ENCODE measurements at regions not wholly inside any gene's neighbourhood (a gene's known extent, or its start where the extent isn't known, plus 50 kb on each side); places are given as distances from the start of the nearest gene placed in this dataset.

DNA sequence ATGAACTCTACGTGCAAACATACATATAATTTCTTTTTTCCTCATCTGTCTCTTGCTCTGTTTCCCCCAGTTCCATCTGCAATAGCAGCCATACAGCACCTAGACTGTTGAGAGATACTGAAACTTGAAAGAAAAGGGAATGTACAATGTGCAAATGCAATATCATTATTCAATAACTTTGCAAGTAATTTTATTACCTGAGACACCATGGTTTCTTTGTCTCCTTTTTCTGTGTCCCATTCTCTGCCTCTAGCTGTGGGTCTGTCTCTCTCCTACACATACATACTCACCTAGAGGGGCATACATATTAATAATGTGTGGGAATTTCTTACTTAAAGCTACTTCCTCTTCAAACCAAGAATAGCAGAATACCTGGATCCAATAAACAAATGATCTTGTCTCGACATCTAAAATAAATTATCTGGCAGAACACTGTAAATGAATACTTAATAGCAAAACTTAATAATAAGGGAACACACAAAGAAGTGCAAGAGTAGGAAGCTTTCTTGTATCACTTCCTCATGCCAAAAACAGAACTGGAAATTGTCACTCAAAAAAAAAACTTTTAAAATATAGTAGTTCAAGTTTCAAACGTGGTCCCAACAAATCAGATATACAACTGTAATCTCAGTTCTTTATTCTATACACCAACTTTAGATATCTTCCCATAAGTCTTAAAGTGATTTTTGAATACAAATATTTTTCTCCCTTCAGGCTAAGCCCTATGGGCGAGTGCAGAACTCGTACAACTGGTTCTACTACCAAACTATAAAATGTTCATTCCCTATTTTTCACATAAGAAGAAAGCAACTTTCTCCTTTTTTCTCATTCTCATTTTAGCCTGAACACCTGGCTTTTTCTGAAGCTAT, 194.6 kb downstream of the NRIP1 start:
- DNase-seq (ENCODE audit: low read depth) = no peak

DNA sequence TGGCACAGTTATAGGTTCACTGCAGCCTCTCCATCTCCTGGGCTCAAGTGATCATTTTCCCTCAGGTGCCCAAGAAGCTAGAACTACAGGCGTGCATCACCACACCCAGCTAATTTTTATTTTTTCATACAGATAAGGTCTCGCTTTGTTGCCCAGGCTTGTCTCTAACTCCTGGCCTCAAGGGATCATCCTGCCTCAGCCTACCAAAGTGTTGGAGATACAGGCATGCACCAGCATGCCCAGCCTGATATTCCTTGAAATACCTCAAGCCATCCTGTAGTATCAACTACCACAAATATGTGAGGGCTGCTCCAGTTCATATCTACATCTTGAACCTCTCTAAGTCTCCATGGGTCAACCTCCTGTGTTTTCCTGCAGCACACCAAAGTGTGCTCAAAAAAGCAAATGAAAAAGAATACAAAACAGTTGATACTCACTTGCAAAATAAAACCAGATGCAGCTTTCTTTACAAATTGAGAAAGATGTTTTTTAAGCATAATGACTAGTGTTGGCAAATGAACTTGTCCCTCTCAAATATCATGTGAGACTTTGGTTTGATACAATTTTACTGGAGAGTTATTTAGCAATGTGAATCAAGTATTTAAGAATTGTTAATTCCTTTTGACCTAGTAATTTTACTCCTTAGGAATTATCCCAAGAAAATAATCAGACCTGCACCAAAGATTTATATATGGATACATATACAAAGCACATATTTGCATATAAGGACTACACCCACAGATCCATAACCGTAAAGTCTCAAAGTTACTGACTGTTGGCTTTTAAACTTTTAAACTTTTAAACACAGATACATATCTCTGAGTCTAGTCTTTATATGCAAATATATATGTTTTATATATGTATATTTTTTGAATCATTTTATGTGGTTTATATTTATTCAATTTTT, 197.7 kb downstream of the NRIP1 start:
- DNase-seq (ENCODE audit: low read depth) = no peak

DNA sequence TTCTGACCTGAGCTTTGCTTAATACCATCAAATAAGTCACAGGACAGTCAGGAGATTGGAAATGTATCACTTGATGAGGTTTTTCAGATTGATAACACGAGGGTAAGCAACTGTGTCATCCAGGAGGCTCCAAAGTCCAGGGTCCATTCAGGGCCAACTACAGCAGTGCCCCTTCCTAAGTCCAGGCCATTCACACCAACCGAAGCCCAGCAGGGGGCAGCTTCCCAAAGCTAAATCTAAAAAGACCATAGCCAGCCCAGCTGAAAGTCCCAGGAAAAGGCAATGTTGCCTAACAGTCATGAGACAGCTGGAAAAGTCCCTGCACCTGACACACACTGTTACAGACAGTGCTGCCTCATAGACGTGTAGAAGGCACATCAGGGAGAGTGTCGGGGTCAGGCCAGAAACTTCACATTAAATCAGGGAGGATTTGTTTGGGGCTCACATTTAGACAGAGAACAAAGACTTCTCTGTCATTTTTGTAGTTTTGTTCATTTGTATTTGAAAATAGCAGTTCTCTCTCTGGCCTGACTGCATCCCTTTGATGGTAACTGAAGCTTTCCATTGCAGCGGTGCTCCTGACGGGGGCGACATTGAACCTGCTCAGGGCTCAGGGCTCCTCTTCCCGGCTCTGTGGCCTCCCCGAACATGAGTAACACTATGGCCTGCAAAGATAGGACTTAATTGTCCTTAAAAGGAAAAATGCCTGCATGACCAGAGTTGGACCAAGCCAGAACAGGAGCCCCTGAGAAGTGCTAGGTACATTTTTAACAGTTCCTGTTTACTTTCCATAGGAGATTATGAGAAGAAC, 200.4 kb downstream of the NRIP1 start:
- no peak for DNase-seq (ENCODE audit: low read depth)

DNA sequence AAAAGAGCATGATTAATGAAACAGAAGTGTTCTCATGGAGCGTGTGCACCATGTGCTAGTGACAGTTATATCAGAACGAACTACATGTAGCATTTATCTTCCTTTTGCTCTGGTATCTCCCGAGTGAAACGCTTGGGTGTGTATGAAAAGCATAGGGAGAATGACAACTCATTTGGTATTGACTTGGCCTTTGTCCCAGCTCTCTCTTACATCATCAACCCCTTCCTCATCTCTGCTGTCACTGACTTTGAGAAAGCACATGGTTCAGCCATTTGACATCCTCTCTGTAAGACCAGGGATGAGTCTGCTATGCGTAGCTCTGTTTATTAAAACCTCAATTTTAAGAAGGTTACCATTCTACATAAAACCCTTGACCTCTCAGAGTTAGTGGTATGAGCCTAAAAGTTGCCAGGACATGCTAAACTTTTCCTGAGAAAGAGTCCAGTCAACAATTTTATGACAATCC, 201.0 kb downstream of the NRIP1 start:
- no peak for DNase-seq (ENCODE audit: low read depth)

DNA sequence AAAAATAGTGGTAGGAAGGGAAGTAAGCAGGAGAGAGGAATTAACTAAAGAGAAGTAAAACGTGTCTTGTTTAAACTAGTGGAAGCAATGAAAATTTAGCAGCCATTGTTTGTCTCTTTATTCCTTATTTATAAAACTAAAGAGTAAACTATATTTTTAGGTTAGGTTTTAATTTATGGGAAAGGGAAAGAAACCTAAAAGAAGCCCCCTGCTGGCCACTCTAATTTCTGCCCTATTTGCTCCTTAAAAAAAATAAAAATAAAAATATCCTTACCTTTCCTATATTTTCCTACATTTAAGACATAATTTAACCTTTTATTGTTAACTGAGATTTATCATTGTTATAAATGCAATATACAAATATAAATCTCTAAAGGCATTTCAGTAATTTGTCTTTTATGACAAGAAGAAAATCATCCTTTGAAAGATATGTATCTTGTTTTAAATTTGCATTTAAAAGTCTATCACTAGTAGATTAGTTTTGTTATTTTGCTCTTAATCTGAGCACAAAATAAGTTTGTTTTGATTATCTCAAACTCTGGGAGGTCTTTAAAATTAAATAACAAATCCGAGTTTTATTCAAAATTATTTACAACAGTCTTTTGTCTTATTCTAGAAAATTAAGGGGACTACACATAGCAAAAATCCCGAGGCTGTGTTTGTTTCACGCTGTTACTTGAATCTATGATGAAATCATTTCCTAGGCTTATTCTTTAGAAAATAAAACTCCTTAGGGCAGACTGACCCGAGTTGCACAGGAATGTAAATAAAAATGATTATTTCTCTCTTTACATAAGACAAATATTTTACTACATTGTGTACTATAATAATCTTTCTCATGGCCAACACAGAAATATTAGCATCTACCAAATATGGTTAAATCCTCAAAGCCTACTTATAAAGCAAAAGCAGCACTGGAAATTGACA, 201.7 kb downstream of the NRIP1 start:
- no peak for DNase-seq (ENCODE audit: low read depth)

DNA sequence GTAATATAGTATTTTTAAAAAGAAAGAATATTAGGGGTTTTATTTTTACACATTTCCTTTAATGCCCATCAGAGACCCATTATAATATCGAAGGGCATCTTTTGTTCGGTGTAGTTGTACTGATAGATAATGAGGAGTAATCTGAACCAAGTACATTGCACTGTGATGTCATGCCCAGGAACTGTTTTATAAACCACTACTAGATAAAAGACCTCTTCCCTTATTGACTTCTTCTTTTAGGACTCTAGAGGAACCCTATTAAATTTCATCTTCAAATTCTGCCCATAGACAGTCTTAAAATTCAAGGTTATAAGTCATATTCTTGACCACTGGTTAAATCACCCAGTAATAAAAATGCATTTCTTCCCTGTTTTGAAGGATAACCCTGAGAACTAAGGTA, 206.5 kb downstream of the NRIP1 start:
- no peak for DNase-seq (ENCODE audit: low read depth)

DNA sequence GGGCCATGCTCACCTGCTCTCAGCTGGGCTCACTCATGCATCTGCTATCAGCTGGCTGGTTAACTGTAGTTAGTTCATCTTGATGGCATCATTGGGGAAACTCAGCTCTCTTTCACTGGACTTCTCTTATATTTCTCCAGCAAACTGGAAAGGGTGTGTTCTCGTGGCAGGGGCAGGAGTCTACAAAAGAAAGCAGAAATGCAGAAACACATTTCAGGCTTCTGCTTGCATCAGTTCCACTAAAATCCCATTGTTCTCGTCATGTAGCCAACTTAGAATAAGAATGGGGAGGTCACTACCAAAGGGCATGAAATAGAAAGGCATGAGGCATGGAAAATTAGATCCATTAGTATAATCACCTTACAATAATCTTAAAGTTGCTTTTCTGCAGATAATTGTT, 207.3 kb downstream of the NRIP1 start:
- no peak for DNase-seq (ENCODE audit: low read depth)

DNA sequence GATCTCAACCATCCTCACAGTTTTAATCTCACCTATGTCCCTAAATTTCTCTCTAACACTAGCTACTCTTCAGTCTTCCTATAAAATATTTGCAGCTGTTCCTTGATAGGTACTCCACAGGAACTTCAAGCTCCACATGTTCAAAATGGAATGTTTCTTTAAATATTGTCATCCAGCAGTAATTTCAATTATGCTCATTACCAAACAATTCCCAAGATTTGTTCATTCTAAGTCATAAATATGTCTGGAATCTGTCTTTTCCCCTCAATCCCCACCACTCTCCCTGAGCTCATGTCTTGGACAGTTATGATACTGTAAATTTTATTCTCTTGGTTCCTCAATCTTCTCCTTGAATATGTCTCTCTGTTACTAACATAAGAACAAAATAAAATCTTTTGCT, 214.4 kb downstream of the NRIP1 start:
- DNase-seq (ENCODE audit: low read depth) = no peak

DNA sequence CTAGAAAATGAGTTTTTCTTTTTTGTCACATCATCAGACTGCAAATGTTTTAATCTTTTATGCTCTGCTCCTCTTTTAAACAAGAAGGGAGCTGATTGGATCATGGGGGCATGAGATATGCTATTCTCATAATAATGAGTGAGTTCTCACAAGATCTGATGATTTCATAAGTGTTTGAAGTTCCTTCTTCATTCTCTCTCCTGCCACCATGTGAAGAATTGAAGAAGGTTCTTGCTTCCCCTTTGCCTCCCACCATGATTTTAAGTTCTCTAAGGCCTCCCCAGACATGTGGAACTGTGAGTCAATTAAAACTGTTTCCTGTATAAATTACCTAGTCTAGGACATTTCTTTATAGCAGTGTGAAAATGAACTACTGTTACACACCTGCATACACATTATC, 218.2 kb downstream of the NRIP1 start:
- DNase-seq (ENCODE audit: low read depth) = no peak

DNA sequence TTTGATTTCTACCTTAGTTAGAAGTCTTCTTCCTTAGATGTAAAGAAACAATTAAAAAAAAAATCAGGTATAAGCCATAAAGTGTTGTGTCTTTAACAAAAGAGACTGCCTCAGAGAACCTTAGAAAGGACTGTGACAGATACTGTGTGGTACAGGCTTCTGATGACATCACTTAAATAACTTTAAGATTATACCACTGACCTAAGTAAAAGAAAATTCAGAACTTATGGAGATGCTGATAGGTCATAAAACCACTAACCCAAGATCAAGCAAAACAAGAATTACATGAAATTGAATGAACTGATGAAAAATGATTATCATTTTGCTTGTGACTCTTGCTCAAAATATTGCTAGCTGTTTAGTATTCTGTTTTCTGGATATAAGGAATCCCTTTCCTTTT, 220.8 kb downstream of the NRIP1 start:
- no peak for DNase-seq (ENCODE audit: low read depth)

DNA sequence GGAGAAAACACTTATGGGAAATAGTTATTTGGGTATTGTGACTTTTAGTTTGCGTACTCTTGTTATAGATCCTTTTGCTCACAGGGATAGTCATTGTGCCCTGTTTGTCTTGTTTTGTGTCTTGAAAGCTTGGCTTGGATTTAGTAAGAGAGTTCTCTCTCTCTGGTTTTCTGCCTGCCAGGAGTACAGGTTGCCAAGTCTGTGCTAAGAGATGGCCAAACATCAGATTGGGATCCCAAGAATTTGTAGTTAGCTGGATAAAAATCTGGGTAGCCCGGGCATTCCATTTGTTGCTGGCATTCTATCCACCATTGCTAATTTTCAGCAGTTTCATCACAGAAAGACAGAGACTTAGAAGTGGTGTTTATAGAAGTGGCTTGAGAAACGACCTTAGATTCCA, 222.2 kb downstream of the NRIP1 start:
- DNase-seq (ENCODE audit: low read depth) = no peak

DNA sequence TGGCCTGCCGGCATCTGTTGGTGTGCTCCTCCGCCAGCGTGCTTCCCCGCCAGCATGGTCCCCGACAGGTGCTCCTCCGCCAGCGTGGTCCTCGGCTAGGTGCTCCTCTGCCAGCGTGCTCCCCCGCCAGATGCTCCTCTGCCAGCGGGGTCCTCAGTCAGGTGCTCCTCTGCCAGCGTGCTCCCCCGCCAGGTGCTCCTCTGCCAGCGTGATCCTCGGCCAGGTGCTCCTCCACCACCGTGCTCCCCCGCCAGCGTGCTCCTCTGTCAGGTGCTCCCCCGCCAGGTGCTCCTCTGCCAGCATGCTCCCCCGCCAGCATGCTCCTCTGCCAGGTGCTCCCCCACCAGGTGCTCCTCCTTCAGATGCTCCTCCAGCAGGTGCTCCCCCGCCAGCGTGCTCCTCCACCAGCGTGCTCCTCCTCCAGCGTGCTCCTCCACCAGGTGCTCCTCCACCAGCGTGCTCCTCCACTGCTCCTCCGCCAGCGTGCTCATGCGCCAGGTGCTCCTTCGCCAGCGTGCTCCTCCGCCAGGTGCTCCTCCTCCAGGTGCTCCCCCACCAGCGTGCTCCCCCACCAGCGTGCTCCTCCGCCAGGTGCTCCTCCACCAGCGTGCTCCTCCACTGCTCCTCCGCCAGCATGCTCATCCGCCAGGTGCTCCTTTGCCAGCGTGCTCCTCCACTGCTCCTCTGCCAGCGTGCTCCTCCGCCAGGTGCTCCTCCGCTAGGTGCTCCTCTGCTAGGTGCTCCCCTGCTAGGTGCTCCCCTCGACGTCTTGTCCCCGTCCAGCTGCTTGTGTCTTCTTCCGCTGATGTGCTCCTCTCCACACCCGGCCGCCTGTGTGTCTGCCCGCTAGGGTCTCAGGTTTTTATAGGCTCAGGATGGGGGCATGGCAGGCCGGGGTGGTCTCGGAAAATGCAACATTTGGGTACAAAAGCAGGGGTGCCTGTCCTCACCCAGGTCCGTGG, 223.0 kb downstream of the NRIP1 start:
- no peak for DNase-seq (ENCODE audit: low read depth)

DNA sequence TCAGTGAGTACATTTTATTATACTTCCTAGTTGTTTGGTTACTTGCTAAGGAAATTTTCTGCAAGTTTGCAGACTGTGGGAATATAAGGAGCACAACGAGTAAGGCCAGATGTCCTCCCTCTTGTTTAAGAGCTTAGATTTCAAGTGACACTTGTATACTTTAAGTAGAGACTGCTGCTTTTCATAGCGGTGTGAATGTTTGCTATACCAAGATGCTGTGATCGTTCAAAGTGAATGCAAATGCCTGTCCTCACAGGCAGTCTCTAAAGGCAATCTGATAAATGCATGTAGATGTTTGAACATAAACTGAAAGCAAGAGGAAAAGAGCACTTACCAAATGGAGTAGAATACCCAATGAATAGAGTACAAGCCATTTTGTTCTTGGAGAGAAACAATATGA, 226.4 kb downstream of the NRIP1 start:
- DNase-seq (ENCODE audit: low read depth) = no peak

DNA sequence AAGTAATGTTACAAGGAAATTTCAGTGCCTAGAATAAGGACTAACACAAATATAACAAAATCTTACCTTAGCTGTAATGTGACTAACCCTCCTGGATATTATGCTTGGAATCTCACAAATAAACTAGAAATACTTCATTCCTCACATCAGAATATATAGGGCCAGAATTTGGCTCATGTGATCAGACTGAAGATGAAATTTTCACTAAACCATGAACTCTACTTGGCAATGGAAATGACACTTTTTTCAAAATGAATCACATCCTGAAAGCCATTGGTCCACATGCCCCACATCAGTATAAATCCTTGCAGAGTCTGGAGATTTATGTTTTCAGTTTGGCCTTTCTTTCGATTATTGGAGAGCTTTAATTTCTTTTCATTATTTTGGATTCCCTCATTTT, 227.8 kb downstream of the NRIP1 start:
- DNase-seq (ENCODE audit: low read depth) = no peak

DNA sequence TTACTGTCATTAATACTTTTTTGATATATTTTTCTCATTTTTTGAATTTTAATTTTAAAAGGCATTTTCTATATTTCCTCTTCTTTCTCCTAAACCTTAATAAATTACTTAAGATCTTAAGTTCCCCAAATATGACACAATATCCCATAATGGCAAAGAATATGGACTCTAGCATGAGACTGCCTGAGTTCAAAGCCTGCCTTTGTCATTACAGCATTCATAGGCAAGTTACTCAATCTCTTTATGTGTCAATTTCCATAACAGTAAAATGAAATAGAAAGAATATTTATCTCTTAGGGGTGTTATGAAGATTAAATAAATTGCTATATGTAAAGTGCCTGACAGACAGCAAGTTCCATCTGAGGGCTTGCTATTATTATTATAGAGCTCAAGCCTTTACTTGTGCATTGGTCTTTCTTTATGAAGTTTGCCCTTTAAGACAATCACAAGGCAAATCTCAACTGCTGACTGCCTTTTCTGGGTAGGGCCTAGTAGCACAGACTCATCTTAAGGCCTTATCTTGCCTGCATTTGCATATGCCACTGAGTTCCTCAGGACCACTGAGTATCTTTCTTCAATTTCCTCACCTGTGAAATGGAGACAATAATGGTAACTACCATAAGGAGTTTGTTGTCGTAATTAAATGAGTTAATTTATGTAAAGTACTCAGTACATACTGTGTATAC, 231.0 kb downstream of the NRIP1 start:
- no peak for DNase-seq (ENCODE audit: low read depth)

DNA sequence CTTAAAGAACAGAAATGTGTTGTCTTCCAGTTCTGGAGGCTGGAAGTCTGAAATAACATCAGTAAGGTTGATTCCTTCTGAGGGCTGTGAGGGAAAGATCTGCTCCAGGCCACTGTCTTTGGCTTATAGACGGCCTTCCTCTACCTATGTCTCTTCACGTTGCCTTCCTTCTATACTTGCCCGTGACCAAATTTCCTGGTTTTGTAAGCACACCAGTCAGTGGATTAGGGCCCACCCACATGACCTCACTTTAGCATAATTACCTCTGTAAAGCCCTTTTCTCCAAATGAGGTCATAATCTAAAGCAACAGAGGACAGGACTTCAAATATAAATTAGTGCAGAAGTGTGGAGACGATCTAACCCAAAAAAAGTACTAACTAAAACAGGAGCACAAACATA, 231.6 kb downstream of the NRIP1 start:
- DNase-seq (ENCODE audit: low read depth) = no peak

DNA sequence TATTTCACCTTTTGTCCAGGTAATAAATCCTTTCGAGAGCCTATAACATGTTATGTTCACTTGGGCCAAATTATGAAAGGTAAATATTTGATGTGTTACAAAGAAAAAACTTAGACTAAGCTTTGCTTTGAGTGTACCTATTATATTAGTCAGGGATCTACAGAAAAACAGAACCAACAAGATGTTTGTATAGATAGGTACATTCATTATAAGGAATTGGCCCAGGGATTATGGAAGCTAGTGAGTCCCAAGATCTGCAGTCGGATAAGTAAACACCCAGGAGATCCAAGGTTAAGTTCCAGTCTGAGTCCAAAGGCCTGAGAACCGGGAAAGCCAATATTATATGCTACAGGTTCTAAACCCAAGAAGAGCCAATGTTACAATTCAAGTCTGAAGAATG, 234.5 kb downstream of the NRIP1 start:
- no peak for DNase-seq (ENCODE audit: low read depth)

DNA sequence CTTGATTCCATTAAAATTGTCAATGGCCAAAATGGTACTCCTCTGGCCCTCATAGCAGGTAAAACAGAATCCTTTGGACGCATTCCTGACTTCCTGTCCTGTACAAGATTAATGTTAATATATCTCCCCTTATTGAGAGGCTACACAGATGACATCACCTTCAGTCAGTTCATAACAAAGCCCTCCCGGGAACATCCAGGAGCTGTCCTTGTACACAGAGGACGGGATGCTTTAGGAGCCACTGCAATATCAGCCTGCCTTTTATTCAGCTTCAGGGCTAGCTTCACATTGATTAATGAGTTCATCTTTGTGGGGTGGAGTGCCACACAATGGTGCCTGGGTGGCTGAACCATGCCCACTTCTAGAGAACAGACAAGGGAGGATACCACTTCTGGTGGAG, 235.1 kb downstream of the NRIP1 start:
- no peak for DNase-seq (ENCODE audit: low read depth)

DNA sequence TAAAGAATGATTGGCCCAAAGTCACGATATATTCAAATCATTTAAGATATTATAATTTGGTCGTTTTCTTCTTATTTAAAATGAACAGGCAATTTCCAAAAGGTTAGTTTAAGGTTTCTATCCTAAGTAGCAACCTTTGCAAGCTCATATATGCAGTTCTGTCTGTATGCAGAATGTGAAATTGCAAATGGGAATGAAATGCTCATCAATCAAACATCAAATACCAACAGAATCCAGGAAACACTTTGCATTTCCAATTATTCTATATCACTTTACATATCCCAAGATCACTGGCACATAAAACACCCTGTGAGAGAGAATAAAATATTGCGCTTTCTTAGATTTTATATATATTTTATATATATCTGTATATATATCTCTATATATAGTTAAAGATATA, 237.3 kb downstream of the NRIP1 start:
- DNase-seq (ENCODE audit: low read depth) = no peak
